SU-DHL-6 (cell line): ENCODE measurements at regions not wholly inside any gene's neighbourhood (a gene's known extent, or its start where the extent isn't known, plus 50 kb on each side); places are given as distances from the start of the nearest gene placed in this dataset.

ENCODE experiments used
- EZH2phosphoT487 ChIP-seq: fragments of 200-600 bp; sonication (generic), shearing (Covaris generic); conservative IDR thresholded peaks from 2 replicates; pipeline ENCODE4 v1.6.1; 2018; ENCODE audit warnings: mild to moderate bottlenecking, antibody characterized with exemption, low read length, moderate library complexity, mixed read lengths
- TF ChIP-seq, protein P1 (sequence below): fragments of 200-600 bp; sonication (generic); IDR thresholded peaks from one replicate; pipeline ENCODE4 v1.5.1; 2017; ENCODE audit warnings: antibody characterized with exemption, mild to moderate bottlenecking, low read length, moderate library complexity; ENCODE audit not compliant: insufficient read depth, poor library complexity, severe bottlenecking

- TF ChIP-seq, protein P1, sequence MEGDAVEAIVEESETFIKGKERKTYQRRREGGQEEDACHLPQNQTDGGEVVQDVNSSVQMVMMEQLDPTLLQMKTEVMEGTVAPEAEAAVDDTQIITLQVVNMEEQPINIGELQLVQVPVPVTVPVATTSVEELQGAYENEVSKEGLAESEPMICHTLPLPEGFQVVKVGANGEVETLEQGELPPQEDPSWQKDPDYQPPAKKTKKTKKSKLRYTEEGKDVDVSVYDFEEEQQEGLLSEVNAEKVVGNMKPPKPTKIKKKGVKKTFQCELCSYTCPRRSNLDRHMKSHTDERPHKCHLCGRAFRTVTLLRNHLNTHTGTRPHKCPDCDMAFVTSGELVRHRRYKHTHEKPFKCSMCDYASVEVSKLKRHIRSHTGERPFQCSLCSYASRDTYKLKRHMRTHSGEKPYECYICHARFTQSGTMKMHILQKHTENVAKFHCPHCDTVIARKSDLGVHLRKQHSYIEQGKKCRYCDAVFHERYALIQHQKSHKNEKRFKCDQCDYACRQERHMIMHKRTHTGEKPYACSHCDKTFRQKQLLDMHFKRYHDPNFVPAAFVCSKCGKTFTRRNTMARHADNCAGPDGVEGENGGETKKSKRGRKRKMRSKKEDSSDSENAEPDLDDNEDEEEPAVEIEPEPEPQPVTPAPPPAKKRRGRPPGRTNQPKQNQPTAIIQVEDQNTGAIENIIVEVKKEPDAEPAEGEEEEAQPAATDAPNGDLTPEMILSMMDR: no peak
- TF ChIP-seq EZH2phosphoT487: no peak
These were observed 185.6 kb downstream of the SLC7A11 start for GRCh38 chr4:138056541-138056940.
